Ishikawa (cell line): ENCODE measurements at regions not wholly inside any gene's neighbourhood (a gene's known extent, or its start where the extent isn't known, plus 50 kb on each side); places are given as distances from the start of the nearest gene placed in this dataset.

ENCODE experiments used
- CEBPB ChIP-seq: IDR thresholded peaks from 2 replicates; pipeline ENCODE4 v1.6.1; 2012
- EP300 ChIP-seq: IDR thresholded peaks from 2 replicates; pipeline ENCODE4 v1.6.1; 2012; ENCODE audit warnings: borderline replicate concordance
- MAX ChIP-seq: IDR thresholded peaks from 2 replicates; pipeline ENCODE4 v1.6.1; 2012
- REST ChIP-seq: IDR thresholded peaks from 2 replicates; pipeline ENCODE4 v1.6.1; 2012; ENCODE audit warnings: low read depth, mild to moderate bottlenecking
- YY1 ChIP-seq: IDR thresholded peaks from 2 replicates; pipeline ENCODE4 v1.6.1; 2012; ENCODE audit warnings: low read depth
- ZBTB7A ChIP-seq: IDR thresholded peaks from 2 replicates; pipeline ENCODE4 v1.6.1; 2012; ENCODE audit warnings: low read depth

- TF ChIP-seq EP300, result no peak
- TF ChIP-seq ZBTB7A, result no peak
- TF ChIP-seq CEBPB, result no peak
- TF ChIP-seq REST, result no peak
- no peak for TF ChIP-seq YY1
- no peak for TF ChIP-seq MAX
Observed at GRCh38 chr22:26956371-26956770, 299.0 kb downstream of the MIAT start.
